Ammon's horn (tissue), 1 donor: ENCODE measurements at regions not wholly inside any gene's neighbourhood (a gene's known extent, or its start where the extent isn't known, plus 50 kb on each side); places are given as distances from the start of the nearest gene placed in this dataset.

ENCODE experiments used
- DNase-seq: peaks from one replicate; pipeline ENCODE4 v3.0.0-alpha.2; 2016; ENCODE audit warnings: low spot score

DNA sequence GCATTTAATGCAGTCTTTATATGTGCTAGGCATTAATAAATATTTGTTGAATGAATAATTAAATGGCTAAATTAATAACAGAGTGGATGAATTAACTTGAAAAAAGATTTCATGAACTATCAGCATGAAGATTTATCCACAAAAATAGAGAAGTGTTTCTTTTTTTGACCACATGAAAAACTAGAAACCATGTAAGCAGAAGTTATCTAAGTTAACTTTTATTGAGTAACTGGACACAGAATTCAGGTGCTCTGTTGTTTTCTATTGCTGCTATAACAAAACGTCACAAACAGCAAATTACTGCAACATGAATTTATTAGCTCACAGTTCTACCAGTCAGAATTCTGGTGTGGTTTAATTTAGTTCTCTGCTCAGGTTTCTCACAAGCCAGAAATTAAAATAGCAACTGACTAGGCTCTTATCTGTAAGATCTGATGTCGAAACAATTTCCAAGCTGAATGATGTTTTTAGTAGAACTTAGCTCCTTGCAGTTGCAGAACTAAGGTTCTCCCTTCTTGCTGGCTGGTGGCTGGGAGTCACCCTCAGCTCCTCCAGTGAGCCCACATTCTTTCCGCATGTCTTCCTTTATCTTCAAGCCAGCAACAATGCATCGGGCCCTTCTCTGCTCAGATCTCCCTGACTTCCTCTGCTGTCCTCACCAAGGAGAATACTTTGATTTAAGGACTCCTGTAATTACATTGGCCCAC lies 810.2 kb upstream of the ALCAM start:
- peak; percentile 34 for DNase-seq

- no peak for DNase-seq
These were observed 805.4 kb upstream of the ALCAM start for GRCh38 chr3:104561324-104561723.

DNA sequence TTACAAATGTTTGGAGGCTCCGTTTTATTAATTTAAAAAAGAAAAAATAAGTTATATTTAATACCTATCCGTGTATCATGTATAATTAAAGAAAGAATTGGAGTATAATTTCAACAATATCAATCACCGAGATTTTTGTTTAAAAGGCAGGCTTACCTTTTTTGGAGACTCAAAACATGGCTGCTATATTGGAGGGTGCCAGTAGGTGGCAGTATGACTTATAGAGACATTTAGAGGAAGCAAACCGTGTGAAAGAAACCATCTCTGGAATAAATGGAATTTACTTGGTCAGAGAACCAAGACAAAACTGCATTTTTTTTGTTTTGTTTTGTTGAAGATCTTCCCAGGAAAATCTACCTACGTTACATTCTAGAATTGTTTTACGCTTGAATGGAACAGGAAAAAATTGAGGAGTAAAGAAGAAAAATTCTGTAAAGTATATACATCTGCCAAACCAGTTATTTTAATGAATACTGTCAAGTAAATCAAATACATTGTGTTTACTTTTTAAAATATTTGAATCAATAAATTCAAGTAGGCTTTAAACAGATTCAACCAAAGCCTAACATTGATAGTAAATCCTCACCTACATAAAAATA lies 802.6 kb upstream of the ALCAM start:
- peak; percentile 31 for DNase-seq

DNA sequence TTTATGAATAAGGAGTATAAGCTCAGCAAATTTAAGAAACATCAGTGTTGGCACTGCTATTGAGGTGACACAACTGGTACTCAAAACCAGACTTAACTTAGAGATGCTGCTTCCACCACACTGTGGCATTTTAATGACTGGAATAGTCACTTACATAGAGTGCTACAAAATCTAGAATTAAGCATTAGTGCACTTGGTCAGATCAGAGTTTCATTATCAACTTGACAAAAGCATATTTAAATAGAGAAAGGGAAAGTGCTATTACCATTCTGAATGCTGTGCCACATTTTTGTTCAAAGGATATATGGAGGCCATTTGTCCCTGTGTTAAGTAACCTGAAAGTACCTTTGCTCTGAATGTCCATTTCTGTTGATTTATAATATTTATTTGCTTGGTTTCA lies 800.7 kb upstream of the ALCAM start:
- DNase-seq, result no peak

DNA sequence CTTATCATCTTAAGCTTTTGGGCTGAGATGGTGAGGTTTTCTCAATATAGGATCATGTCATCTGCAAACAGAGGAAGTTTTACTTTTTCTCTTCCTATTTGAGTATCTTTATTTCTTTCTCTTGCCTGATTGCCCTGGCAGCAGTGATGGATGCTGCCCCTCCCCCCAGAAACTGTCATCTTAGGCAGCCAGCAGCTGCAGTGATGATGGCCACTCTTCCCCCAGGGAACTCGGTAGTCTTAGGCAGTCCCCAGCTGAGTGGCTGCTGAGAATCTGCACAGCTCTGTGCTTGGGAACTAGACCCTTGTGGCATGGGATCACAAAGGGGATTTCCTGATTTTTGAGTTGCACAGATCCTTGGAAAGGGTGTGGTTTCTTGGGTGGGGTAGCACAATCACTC lies 791.1 kb upstream of the ALCAM start:
- DNase-seq, result no peak

DNA sequence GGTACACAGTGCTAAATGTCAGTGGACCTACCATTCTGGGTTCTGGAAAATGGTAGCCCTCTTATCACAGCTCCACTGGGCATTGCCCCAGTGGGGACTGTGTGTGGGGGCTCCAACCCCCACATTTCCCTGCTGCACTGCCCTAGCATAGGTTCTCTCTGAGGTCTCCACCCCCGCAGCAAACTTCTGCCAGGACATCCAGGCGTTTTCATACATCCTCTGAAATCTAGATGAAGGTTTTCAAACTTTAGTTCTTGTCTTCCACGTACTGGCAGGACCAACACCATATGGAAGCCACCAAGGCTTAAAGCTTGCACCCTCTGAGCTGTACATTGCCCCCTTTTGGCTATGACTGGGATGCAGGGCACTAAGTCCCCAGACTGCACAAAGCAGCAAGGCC lies 788.2 kb upstream of the ALCAM start:
- DNase-seq, result no peak

- no peak for DNase-seq
These were observed 784.6 kb upstream of the ALCAM start for GRCh38 chr3:104582092-104582491.

- DNase-seq, result no peak
These were observed 782.0 kb upstream of the ALCAM start for GRCh38 chr3:104584682-104585081.

DNA sequence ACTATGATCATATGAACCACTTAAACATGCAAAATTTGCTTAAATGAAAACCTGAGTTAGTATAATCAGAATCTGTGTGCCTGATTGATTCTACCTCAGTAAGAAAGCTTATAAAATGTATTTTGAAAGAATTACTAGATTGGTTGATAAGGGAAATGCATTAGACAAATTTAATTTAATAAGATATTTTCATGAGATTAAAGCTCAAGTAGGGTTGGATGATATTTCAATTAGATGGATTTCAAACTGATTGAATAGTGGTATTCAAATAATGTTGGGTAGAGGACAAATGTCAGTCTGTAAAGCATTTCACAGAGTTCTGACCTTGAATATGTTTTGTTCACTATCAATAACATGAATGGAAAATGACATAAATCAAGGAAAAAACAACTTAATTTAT lies 780.4 kb upstream of the ALCAM start:
- no peak for DNase-seq

DNA sequence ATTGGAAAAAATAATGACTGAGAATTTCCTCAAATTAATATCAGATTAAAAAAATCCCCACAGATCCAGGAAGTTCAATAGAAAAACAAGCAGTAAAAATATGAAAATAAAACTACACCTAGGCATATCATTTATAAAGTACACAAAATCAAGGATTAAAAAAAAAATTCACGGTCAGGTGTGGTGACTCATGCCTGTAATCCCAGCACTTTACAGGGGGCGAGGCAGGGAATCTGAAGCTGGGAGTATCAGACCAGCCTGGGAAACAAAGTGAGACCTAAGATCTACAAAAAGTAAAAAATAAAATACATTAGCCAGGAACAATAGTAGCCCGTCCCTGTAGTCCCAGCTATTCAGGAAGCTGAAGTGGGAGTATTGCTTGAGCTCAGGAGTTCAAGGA lies 778.3 kb upstream of the ALCAM start:
- no peak for DNase-seq

- no peak for DNase-seq
These were observed 774.9 kb upstream of the ALCAM start for GRCh38 chr3:104591776-104592175.

DNA sequence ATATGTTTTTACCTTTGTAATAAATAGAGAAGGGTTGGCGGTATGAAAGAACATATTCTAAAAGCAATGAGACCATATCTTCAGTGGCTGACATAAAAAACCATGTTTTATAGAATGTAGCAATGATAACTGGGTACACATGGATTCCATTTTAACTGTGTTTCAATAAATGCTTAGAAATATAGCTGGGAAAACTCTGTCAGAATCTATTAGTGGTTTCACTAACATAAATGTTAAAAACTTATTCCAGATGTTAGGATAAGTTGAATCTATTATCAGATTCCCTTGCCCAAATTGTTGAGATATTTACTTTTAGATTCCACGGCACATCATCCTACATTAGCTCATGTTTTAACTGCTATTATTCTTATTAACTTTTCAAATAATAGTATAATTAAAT lies 772.2 kb upstream of the ALCAM start:
- DNase-seq, result no peak

DNA sequence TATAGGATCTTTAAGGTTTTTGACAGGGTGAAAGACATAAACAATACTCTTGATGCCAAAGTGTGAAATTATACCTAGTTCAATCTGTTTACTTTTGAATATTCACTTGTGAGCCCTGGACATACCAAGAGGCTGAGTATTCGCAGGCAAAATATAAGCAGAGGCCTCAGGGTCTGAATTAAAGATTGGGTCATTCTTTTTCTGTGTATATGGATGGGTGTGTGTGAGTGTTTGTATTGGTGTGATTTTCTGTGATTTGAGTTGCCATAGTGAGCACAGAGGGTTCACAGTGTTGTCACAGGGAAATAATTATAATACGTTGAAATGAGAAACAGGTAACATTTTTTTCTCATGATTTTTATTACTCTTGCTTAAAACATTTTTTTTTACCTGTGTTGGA lies 770.7 kb upstream of the ALCAM start:
- DNase-seq, result no peak

DNA sequence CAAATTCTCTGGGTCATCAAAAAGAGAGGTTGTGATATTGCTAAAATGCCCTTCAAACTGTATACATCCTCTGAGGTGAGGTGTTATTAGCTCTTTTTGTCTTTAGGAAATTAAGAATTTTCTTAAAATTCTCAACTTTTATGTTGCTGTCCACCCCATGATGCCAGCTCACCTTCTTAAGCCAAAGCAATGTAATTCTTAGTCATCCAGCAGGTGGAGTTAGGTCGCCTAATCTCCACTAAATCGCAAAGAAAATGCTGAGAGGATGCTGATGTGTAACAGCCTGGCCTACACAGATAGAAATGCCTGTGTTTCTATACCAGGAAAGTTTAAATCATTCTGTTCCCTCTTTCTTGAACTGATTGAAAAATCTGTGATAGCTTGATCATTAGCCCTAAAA lies 770.2 kb upstream of the ALCAM start:
- DNase-seq, result peak; percentile 54

DNA sequence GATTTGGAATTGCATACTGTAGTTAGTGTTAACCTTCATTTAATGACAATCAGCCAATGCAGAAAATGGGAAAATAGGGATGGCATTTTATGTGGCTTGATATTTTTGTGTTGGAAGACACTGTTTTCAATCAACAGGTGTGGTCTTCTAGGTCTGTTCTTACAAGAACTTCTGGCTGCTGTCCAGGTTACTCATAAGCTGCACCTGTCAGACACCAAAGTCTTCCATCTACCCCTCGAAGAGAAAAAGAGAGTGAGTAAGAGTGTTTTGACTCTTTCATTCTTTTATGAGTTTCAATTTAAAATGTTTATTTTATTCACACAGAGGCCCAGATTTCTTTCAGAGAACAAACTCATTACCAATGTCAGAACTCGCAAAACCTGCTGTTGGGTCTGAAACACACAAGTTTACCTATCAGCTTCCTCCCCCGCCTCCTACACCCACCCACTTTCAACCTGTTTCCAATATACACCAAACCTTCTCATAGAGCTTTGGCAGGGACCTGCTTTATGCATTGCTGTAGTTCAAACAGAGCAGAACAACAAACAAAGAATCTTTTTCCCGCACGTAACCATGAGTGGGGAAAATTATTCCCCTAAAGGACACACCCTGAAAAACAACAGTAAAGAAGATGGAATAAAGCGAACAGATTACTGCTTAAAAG lies 767.7 kb upstream of the ALCAM start:
- DNase-seq, result peak; percentile 8

GRCh38 chr3:104604326-104605010 lies 762.2 kb upstream of the ALCAM start:
- peak; percentile 9 for DNase-seq

GRCh38 chr3:104606812-104607211 lies 759.9 kb upstream of the ALCAM start:
- no peak for DNase-seq

- no peak for DNase-seq
These were observed 755.7 kb upstream of the ALCAM start for GRCh38 chr3:104610730-104611652.

DNA sequence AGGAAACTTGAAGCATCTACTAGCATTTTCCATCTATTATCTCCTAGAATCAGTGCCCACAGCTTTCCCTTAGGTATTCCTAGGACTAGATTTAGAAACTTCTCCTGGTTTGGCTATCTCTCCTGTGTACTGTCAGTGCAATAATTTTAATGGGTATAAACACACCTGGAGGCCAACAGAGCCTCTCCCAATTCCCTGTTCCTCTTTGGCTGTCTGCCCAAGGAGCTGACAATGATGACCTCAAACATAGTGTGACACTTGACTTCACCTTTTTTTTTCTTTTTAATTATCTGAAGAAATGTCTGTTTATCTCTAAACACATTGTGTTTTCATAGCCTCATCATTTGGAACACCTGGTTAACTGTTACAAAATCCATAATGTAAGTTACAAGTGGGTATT lies 754.5 kb upstream of the ALCAM start:
- DNase-seq, result no peak

- DNase-seq, result no peak
These were observed 752.1 kb upstream of the ALCAM start for GRCh38 chr3:104614564-104614963.

GRCh38 chr3:104628185-104628789 lies 738.4 kb upstream of the ALCAM start:
- DNase-seq, result peak; percentile 17
